Endodermal cell (in vitro differentiated cells): ENCODE measurements at regions not wholly inside any gene's neighbourhood (a gene's known extent, or its start where the extent isn't known, plus 50 kb on each side); places are given as distances from the start of the nearest gene placed in this dataset.

Source experiments
- DNase-seq: peaks from one replicate; pipeline ENCODE4 v3.0.0-alpha.2; 2017
- H3K27ac ChIP-seq: 2 replicates; pipeline ENCODE4 v1.5.1; 2013; ENCODE audit warnings: mild to moderate bottlenecking, low read depth, low read length, moderate library complexity
- H3K27me3 ChIP-seq: 2 replicates; pipeline ENCODE4 v1.6.1; 2013; ENCODE audit warnings: mild to moderate bottlenecking, low read length, moderate library complexity; ENCODE audit not compliant: insufficient read depth, control insufficient read depth, poor library complexity, severe bottlenecking
- H3K36me3 ChIP-seq: 2 replicates; pipeline ENCODE4 v1.7.0; 2013; ENCODE audit warnings: mild to moderate bottlenecking, low read length, moderate library complexity; ENCODE audit not compliant: control insufficient read depth, insufficient read depth
- H3K4me1 ChIP-seq: one replicate; pipeline ENCODE4 v1.7.0; 2013; ENCODE audit warnings: low read length; ENCODE audit not compliant: control insufficient read depth, insufficient read depth
- H3K4me3 ChIP-seq: 2 replicates; pipeline ENCODE4 v1.5.1; 2013; ENCODE audit warnings: mild to moderate bottlenecking, low read length, moderate library complexity
- H3K9ac ChIP-seq: 2 replicates; pipeline ENCODE4 v1.6.1; 2013; ENCODE audit warnings: mild to moderate bottlenecking, low read length, moderate library complexity; ENCODE audit not compliant: poor library complexity, severe bottlenecking; ENCODE audit errors: extremely low read depth
- H3K9me3 ChIP-seq: 2 replicates; pipeline ENCODE4 v1.6.1; 2013; ENCODE audit warnings: mild to moderate bottlenecking, low read length, moderate library complexity; ENCODE audit not compliant: control insufficient read depth
- H3K27ac Mint-ChIP-seq: 2 replicates; pipeline ENCODE4 v1.8.0; 2020; ENCODE audit warnings: mixed read lengths
- H3K27me3 Mint-ChIP-seq: 2 replicates; pipeline ENCODE4 v1.8.0; 2021; ENCODE audit warnings: mild to moderate bottlenecking, mixed read lengths; ENCODE audit not compliant: insufficient read depth
- H3K36me3 Mint-ChIP-seq: 2 replicates; pipeline ENCODE4 v1.8.0; 2020; ENCODE audit warnings: low read depth, mixed read lengths
- H3K4me1 Mint-ChIP-seq: 2 replicates; pipeline ENCODE4 v1.8.0; 2020; ENCODE audit warnings: mixed read lengths
- H3K4me3 Mint-ChIP-seq: 2 replicates; pipeline ENCODE4 v1.8.0; 2020; ENCODE audit warnings: mild to moderate bottlenecking, moderate library complexity, mixed read lengths
- H3K9me3 Mint-ChIP-seq: 2 replicates; pipeline ENCODE4 v1.8.0; 2020; ENCODE audit warnings: mild to moderate bottlenecking, mixed read lengths
- WGBS, 2 experiments: methylation state at CpG; one replicate each; pipeline versions ENCODE4 v1.1.5 to v1.1.7; 2013; ENCODE audit warnings: missing lambda C conversion rate in 2 of 2, mixed read lengths in 1 of 2; ENCODE audit not compliant: insufficient coverage in 1 of 2, insufficient read length in 1 of 2; 5-methylcytosine and 5-hydroxymethylcytosine counted together
- TF ChIP-seq, protein P1 (sequence below): fragments of 200-600 bp; sonication (generic); conservative IDR thresholded peaks from 2 replicates; pipeline ENCODE4 v1.5.0; 2021; ENCODE audit warnings: antibody characterized with exemption, mild to moderate bottlenecking

DNA sequence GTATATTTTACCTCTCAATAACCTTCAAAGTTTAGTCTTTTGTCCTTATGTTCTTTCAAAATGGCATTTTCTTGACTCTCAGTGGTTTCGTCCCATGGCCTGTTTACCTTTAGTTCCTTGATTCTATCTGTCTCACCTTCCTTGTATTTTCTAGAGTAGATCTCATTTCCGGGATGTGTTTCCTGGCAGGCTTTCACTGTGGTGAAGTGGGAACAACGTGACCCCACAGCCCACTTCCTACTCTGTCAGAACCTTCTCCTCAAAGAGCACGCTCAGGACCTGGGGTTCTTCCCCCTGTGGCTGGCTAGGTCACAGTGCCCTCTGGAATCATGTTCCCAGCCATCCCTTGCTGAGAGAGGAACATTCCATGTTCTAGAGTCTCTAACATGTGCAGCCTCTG lies 129.9 kb upstream of the ZNF32 start:
- no peak overlapping the region for H3K4me3 Mint-ChIP-seq
- Histone ChIP-seq H3K27me3 (no peaks in the 10 kb centered on the region), H3K9me3 (no peaks in the 10 kb centered on the region), H3K36me3 (no peaks in the 10 kb centered on the region), H3K9ac (no peak overlapping the region), H3K4me3 (no peak overlapping the region), H3K4me1 (peaks cover 5% of the 10 kb centered on the region), H3K27ac (no peak overlapping the region)
- no peaks in the 10 kb centered on the region for H3K36me3 Mint-ChIP-seq
- TF ChIP-seq, protein P1, sequence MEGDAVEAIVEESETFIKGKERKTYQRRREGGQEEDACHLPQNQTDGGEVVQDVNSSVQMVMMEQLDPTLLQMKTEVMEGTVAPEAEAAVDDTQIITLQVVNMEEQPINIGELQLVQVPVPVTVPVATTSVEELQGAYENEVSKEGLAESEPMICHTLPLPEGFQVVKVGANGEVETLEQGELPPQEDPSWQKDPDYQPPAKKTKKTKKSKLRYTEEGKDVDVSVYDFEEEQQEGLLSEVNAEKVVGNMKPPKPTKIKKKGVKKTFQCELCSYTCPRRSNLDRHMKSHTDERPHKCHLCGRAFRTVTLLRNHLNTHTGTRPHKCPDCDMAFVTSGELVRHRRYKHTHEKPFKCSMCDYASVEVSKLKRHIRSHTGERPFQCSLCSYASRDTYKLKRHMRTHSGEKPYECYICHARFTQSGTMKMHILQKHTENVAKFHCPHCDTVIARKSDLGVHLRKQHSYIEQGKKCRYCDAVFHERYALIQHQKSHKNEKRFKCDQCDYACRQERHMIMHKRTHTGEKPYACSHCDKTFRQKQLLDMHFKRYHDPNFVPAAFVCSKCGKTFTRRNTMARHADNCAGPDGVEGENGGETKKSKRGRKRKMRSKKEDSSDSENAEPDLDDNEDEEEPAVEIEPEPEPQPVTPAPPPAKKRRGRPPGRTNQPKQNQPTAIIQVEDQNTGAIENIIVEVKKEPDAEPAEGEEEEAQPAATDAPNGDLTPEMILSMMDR = no peak
- no peak for DNase-seq
- peaks cover 18% of the 10 kb centered on the region for H3K4me1 Mint-ChIP-seq
- no peaks in the 10 kb centered on the region for H3K27me3 Mint-ChIP-seq
- WGBS, 2 experiments = 75 to 91% methylated on average over 1 to 4 of the region's 4 CpGs
- H3K27ac Mint-ChIP-seq = no peak overlapping the region
- H3K9me3 Mint-ChIP-seq = no peaks in the 10 kb centered on the region

DNA sequence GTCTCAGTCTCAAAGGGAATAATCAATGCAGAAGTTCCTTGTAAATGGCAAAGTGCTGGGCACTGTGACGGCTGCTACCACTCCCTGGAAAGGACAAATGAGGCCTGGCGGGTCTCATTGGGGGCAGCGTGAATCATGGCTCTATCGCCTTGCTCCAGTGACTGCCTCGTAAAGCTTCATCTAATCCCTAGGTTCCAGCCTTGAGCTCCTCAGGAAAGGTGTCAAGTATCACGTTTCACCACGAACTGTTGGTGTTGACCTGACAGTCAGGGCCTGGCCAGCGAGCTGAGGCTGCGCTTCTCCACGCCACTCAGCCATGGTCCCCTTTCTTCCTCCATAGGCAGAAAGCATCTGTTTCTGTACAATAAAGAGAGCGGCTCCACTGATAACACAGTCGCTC lies 126.7 kb upstream of the ZNF32 start:
- DNase-seq = no peak

DNA sequence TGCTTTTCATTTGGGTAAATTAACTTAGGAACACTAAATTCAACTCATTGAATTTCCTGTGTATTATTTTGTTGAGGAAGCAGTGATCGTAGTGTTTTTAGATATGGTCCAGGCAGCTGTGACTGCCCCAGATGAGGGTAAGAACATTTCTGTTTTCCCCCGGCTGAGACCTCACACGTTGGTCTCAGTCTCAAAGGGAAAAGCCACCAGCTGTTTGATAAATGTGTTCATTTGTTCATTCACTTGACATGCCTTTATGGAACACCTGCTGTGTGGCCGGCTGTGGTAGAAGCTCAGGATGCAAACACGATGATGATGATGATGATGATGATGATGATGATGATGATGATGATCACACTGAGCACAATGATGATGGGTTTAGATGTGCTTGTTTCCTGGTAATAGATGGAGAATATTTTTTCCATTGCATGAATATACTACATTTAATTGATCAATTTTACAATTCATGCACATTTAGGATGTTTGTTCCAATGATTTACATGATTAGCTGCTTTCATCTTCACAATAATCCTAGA lies 125.6 kb upstream of the ZNF32 start:
- H3K4me1 Mint-ChIP-seq = no peaks in the 10 kb centered on the region
- H3K36me3 Mint-ChIP-seq = no peaks in the 10 kb centered on the region

More for the DNA sequence above, 126.7 kb upstream of the ZNF32 start:
- TF ChIP-seq, protein P1 = no peak
- no peaks in the 10 kb centered on the region for H3K9me3 ChIP-seq
- WGBS, 2 experiments = 86 to 88% methylated on average over 11 to 12 of the region's 12 CpGs
- Mint-ChIP-seq H3K36me3 (no peaks in the 10 kb centered on the region), H3K4me3 (no peak overlapping the region), H3K9me3 (no peaks in the 10 kb centered on the region), H3K27me3 (no peaks in the 10 kb centered on the region), H3K27ac (no peak overlapping the region), H3K4me1 (no peaks in the 10 kb centered on the region)
- no peaks in the 10 kb centered on the region for H3K4me1 ChIP-seq
- no peak overlapping the region for H3K4me3 ChIP-seq
- no peaks in the 10 kb centered on the region for H3K36me3 ChIP-seq
- H3K27ac ChIP-seq = no peak overlapping the region
- no peak overlapping the region for H3K9ac ChIP-seq
- no peaks in the 10 kb centered on the region for H3K27me3 ChIP-seq

More for the DNA sequence above, 125.6 kb upstream of the ZNF32 start:
- Mint-ChIP-seq H3K27ac (no peak overlapping the region), H3K9me3 (no peaks in the 10 kb centered on the region), H3K27me3 (no peaks in the 10 kb centered on the region), H3K4me3 (no peak overlapping the region)
- no peak for DNase-seq
- Histone ChIP-seq H3K27ac (no peak overlapping the region), H3K4me3 (no peak overlapping the region), H3K9ac (no peak overlapping the region), H3K4me1 (no peaks in the 10 kb centered on the region), H3K36me3 (no peaks in the 10 kb centered on the region), H3K9me3 (no peaks in the 10 kb centered on the region), H3K27me3 (no peaks in the 10 kb centered on the region)
- TF ChIP-seq, protein P1 = no peak
- WGBS, 2 experiments = 89 to 96% methylated on average over 4 to 5 of the region's 5 CpGs
